ENCODE measurements at regions not wholly inside any gene's neighbourhood (a gene's known extent, or its start where the extent isn't known, plus 50 kb on each side); places are given as distances from the start of the nearest gene placed in this dataset.

DNA sequence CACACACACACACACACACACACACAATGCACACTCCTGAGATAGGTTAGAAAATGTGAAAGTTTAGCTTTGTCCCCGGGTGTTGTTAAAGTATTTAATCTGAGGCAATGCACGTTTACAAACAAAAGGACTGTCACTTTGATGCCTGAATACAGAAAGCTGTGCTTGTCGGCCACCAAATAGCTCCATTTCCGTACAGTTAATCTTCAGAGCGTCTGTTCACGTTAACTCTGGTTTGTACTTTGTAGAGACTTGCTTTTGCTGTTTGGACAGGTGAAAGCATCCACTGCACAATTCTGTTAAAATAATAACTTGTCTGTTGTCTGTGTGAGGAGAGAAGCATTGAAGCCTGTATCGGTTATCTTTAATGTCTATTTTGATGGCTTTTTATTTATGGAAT lies 267.8 kb downstream of the FGF9 start:
- TF ChIP-seq, protein P1, sequence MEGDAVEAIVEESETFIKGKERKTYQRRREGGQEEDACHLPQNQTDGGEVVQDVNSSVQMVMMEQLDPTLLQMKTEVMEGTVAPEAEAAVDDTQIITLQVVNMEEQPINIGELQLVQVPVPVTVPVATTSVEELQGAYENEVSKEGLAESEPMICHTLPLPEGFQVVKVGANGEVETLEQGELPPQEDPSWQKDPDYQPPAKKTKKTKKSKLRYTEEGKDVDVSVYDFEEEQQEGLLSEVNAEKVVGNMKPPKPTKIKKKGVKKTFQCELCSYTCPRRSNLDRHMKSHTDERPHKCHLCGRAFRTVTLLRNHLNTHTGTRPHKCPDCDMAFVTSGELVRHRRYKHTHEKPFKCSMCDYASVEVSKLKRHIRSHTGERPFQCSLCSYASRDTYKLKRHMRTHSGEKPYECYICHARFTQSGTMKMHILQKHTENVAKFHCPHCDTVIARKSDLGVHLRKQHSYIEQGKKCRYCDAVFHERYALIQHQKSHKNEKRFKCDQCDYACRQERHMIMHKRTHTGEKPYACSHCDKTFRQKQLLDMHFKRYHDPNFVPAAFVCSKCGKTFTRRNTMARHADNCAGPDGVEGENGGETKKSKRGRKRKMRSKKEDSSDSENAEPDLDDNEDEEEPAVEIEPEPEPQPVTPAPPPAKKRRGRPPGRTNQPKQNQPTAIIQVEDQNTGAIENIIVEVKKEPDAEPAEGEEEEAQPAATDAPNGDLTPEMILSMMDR (IDR thresholded peaks at IDR 0.05; ENCODE audit: insufficient read depth, low read depth, low read length) = no peak
- TF ChIP-seq EZH2 (IDR thresholded peaks at IDR 0.05; ENCODE audit: insufficient read depth, low read length) = no peak
